ENCODE measurements at regions not wholly inside any gene's neighbourhood (a gene's known extent, or its start where the extent isn't known, plus 50 kb on each side); places are given as distances from the start of the nearest gene placed in this dataset.

- TF ChIP-seq CTCF (conservative IDR thresholded peaks at IDR 0.05; ENCODE audit: low read length) (no peak), EZH2phosphoT487 (IDR thresholded peaks at IDR 0.05; ENCODE audit: borderline replicate concordance) (no peak)
Measured at GRCh38 chr15:67914537-67915460, 75.0 kb upstream of the RNU6-1 start.

Measured in Loucy (cell line).